ENCODE measurements at regions not wholly inside any gene's neighbourhood (a gene's known extent, or its start where the extent isn't known, plus 50 kb on each side); places are given as distances from the start of the nearest gene placed in this dataset.
A peak's percentile ranks its signal among the peaks of the same experiment; 100 is the strongest.

- H3F3A ChIP-seq (ENCODE audit: control insufficient read depth, insufficient read depth): no peaks in the 10 kb centered on the region
- H3K27me3 ChIP-seq (ENCODE audit: control insufficient read depth, low read length): no peaks in the 10 kb centered on the region
- H3K4me2 ChIP-seq (ENCODE audit: low read length): no peak overlapping the region
Observed at GRCh38 chr12:79512068-79512467, 178.7 kb downstream of the PAWR start.

GRCh38 chr12:79508622-79509021 is 182.1 kb downstream of the PAWR start:
- no peaks in the 10 kb centered on the region for H4K20me1 ChIP-seq (ENCODE audit: control insufficient read depth, insufficient read depth, low read depth, low read length)
- no peaks in the 10 kb centered on the region for H3K36me3 ChIP-seq (ENCODE audit: control insufficient read depth, low read length)
- no peaks in the 10 kb centered on the region for H3F3A ChIP-seq (ENCODE audit: control insufficient read depth, insufficient read depth)
- H3K9me2 ChIP-seq (replicated peaks; ENCODE audit: control insufficient read depth, low read length): no peaks in the 10 kb centered on the region
- H3K27me3 ChIP-seq (ENCODE audit: control insufficient read depth, low read length): no peaks in the 10 kb centered on the region
- H3K4me3 ChIP-seq (ENCODE audit: low read length): no peak overlapping the region
- no peaks in the 10 kb centered on the region for H3K4me1 ChIP-seq (ENCODE audit: control insufficient read depth, low read length)
- H3K4me2 ChIP-seq (ENCODE audit: low read length): no peak overlapping the region
- H3K27ac ChIP-seq (ENCODE audit: low read depth, low read length): no peak overlapping the region
- no peaks in the 10 kb centered on the region for H3K9me3 ChIP-seq (ENCODE audit: control insufficient read depth, insufficient read depth, low read length)
- H3K79me2 ChIP-seq (ENCODE audit: control insufficient read depth, low read length): no peaks in the 10 kb centered on the region
- TF ChIP-seq EZH2phosphoT487 (IDR thresholded peaks at IDR 0.05; ENCODE audit: borderline replicate concordance, low read length): no peak

More at GRCh38 chr12:79512068-79512467, 178.7 kb downstream of the PAWR start:
- Histone ChIP-seq H3K4me1 (ENCODE audit: control insufficient read depth, low read length) (no peaks in the 10 kb centered on the region), H3K79me2 (ENCODE audit: control insufficient read depth, low read length) (no peaks in the 10 kb centered on the region), H3K9me3 (ENCODE audit: control insufficient read depth, insufficient read depth, low read length) (no peaks in the 10 kb centered on the region), H4K20me1 (ENCODE audit: control insufficient read depth, insufficient read depth, low read depth, low read length) (no peaks in the 10 kb centered on the region), H3K36me3 (ENCODE audit: control insufficient read depth, low read length) (no peaks in the 10 kb centered on the region), H3K4me3 (ENCODE audit: low read length) (no peak overlapping the region), H3K27ac (ENCODE audit: low read depth, low read length) (no peak overlapping the region), H3K9me2 (replicated peaks; ENCODE audit: control insufficient read depth, low read length) (no peaks in the 10 kb centered on the region)
- TF ChIP-seq CTCF (IDR thresholded peaks at IDR 0.05; ENCODE audit: low read depth, low read length, poor library complexity, severe bottlenecking) (peak; percentile 55), EZH2phosphoT487 (IDR thresholded peaks at IDR 0.05; ENCODE audit: borderline replicate concordance, low read length) (no peak)

Measured in DOHH2 (cell line).